ENCODE measurements at regions not wholly inside any gene's neighbourhood (a gene's known extent, or its start where the extent isn't known, plus 50 kb on each side); places are given as distances from the start of the nearest gene placed in this dataset.

DNA sequence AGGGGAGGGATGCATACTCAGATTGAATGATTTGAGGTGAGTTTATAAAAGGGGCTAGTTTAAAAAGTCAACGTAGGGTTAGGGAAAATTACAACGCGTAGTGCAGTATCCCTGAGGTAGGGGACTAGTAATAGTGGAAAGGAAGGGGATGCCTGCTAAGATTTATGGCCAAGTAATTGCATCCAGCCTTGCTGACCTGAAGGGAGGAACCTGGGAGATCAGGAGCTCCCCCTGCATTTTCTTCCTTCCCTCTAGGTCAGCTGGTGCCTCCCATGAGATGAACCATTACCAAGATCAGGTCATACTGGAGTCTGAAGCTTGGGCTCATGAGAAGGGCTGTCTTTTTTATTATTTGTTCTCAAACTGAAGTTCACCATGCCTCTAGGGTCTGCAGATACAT, 606.6 kb downstream of the TMEM114 start:
- no peak for TF ChIP-seq CTCF (IDR thresholded peaks at IDR 0.05)
- no peak for TF ChIP-seq POLR2AphosphoS5 (IDR thresholded peaks at IDR 0.05; ENCODE audit: insufficient read depth in 1 of 2, low read depth in 1 of 2)
- TF ChIP-seq POLR2A (IDR thresholded peaks at IDR 0.05): no peak

DNA sequence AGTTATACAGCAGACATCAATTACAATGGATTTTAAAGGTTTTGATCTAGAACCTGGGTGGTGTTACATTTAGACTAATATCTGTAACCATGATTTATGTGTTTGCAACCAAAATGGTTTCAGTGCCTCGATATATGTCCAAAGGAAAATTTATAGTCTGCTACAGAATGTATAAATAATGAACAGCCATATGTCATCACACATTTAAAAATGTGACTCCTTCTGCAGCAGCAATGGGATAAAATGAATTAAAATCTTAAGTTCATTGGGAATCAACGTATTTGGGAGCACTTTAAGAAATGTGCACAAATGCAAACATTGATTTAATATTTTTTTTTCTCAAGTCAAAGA, 610.2 kb downstream of the TMEM114 start:
- H3K4me3 ChIP-seq: no peak overlapping the region
- intact Hi-C loops (cut with DNase I): no loop called here
- TF ChIP-seq CTCF (IDR thresholded peaks at IDR 0.05): no peak
- TF ChIP-seq POLR2A (IDR thresholded peaks at IDR 0.05): no peak
- TF ChIP-seq POLR2AphosphoS5 (IDR thresholded peaks at IDR 0.05; ENCODE audit: insufficient read depth in 1 of 2, low read depth in 1 of 2): no peak
- H3K4me1 ChIP-seq: no peaks in the 10 kb centered on the region
- no peak overlapping the region for H3K27ac ChIP-seq
- no peak for DNase-seq (ENCODE audit: extremely low spot score in 2 of 2)
- no peaks in the 10 kb centered on the region for H3K27me3 ChIP-seq
- H3K9me3 ChIP-seq: no peaks in the 10 kb centered on the region
- no peaks in the 10 kb centered on the region for H3K36me3 ChIP-seq

More for the DNA sequence above, 606.6 kb downstream of the TMEM114 start:
- H3K36me3 ChIP-seq: no peaks in the 10 kb centered on the region
- intact Hi-C loops (cut with DNase I): no loop called here
- no peaks in the 10 kb centered on the region for H3K4me1 ChIP-seq
- DNase-seq (ENCODE audit: extremely low spot score in 2 of 2): no peak
- no peaks in the 10 kb centered on the region for H3K27me3 ChIP-seq
- H3K9me3 ChIP-seq: no peaks in the 10 kb centered on the region
- no peak overlapping the region for H3K27ac ChIP-seq
- no peak overlapping the region for H3K4me3 ChIP-seq

GRCh38 chr16:7979448-7980132, 610.7 kb downstream of the TMEM114 start:
- intact Hi-C loops (cut with DNase I): no loop called here
- no peaks in the 10 kb centered on the region for H3K9me3 ChIP-seq
- no peak for TF ChIP-seq CTCF (IDR thresholded peaks at IDR 0.05)
- TF ChIP-seq POLR2AphosphoS5 (IDR thresholded peaks at IDR 0.05; ENCODE audit: insufficient read depth in 1 of 2, low read depth in 1 of 2): no peak
- no peak for TF ChIP-seq POLR2A (IDR thresholded peaks at IDR 0.05)
- H3K4me1 ChIP-seq: no peaks in the 10 kb centered on the region
- no peaks in the 10 kb centered on the region for H3K27me3 ChIP-seq
- no peak overlapping the region for H3K4me3 ChIP-seq
- no peaks in the 10 kb centered on the region for H3K36me3 ChIP-seq
- H3K27ac ChIP-seq: no peak overlapping the region
- no peak for DNase-seq (ENCODE audit: extremely low spot score in 2 of 2)

DNA sequence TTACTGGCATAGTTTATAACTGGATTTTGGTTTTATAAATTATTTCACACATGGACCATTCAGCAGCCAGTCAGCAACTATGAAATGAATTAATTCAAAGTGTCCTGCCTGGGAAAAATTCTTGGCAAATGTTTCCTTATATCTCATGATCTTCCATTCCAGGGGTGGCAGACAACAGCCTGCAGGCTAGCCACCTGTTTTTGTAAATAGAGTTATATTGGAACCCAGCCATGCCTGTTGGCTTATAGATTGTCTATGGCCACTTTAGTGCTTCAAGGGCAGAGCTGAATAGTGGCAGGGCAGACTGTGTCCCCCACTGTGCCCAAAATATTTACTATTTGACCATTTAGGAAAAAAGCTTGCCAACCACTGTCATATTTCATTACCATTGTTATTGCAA, 613.7 kb downstream of the TMEM114 start:
- intact Hi-C loops (cut with DNase I): no loop called here
- no peaks in the 10 kb centered on the region for H3K36me3 ChIP-seq
- DNase-seq (ENCODE audit: extremely low spot score in 2 of 2): no peak
- H3K27ac ChIP-seq: no peak overlapping the region
- TF ChIP-seq POLR2AphosphoS5 (IDR thresholded peaks at IDR 0.05; ENCODE audit: insufficient read depth in 1 of 2, low read depth in 1 of 2) (no peak), CTCF (IDR thresholded peaks at IDR 0.05) (no peak), POLR2A (IDR thresholded peaks at IDR 0.05) (no peak)
- no peaks in the 10 kb centered on the region for H3K4me1 ChIP-seq
- H3K9me3 ChIP-seq: no peaks in the 10 kb centered on the region
- H3K27me3 ChIP-seq: no peaks in the 10 kb centered on the region
- no peak overlapping the region for H3K4me3 ChIP-seq

DNA sequence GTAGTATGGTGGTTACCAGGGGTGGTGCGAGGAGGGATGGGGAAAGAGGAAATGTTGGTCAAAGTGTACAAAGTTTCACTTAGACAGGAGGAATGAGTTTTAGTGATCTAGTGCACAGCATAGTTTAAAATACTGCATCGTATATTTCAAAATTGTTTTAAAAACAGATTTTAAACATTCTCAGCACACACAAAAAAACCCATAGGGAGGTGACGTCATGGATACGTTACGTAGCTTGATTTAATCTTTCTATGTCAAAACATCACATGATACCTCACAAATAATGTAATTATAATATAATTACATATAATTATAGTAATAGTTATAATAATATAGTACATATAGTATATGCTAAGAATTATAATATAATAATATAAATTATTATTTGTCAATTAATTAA, 614.2 kb downstream of the TMEM114 start:
- no peaks in the 10 kb centered on the region for H3K9me3 ChIP-seq
- H3K4me3 ChIP-seq: no peak overlapping the region
- intact Hi-C loops (cut with DNase I): no loop called here
- H3K27ac ChIP-seq: no peak overlapping the region
- DNase-seq (ENCODE audit: extremely low spot score in 2 of 2): no peak
- no peaks in the 10 kb centered on the region for H3K36me3 ChIP-seq
- TF ChIP-seq CTCF (IDR thresholded peaks at IDR 0.05) (no peak), POLR2A (IDR thresholded peaks at IDR 0.05) (no peak), POLR2AphosphoS5 (IDR thresholded peaks at IDR 0.05; ENCODE audit: insufficient read depth in 1 of 2, low read depth in 1 of 2) (no peak)
- H3K27me3 ChIP-seq: no peaks in the 10 kb centered on the region
- no peaks in the 10 kb centered on the region for H3K4me1 ChIP-seq

Measured in vagina (tissue), 2 donors.